Retinal pigment epithelial cell (primary cell): ENCODE measurements at regions not wholly inside any gene's neighbourhood (a gene's known extent, or its start where the extent isn't known, plus 50 kb on each side); places are given as distances from the start of the nearest gene placed in this dataset.

Experiments
- DNase-seq: peaks from one replicate; pipeline ENCODE4 v3.0.0-alpha.2; 2010; ENCODE audit warnings: low read depth
- H3K4me3 ChIP-seq: 2 replicates; pipeline ENCODE4 v1.5.1; 2011; ENCODE audit warnings: mild to moderate bottlenecking, low read length, control low read depth, moderate library complexity
- CTCF ChIP-seq: conservative IDR thresholded peaks from 2 replicates; pipeline ENCODE4 v1.5.1; 2011; ENCODE audit warnings: low read depth, low read length, control low read depth, inconsistent platforms

GRCh38 chr9:86521977-86522376 lies 167.8 kb upstream of the TUT7 start:
- no peak for TF ChIP-seq CTCF
- DNase-seq, result no peak
- no peak overlapping the region for H3K4me3 ChIP-seq

- no peak overlapping the region for H3K4me3 ChIP-seq
- no peak for DNase-seq
- TF ChIP-seq CTCF, result no peak
These were observed 167.1 kb upstream of the TUT7 start for GRCh38 chr9:86521322-86521721.

- DNase-seq, result no peak
- no peak overlapping the region for H3K4me3 ChIP-seq
- no peak for TF ChIP-seq CTCF
These were observed 164.9 kb upstream of the TUT7 start for GRCh38 chr9:86519066-86519615.

GRCh38 chr9:86517475-86517874 lies 163.3 kb upstream of the TUT7 start:
- no peak for DNase-seq
- no peak for TF ChIP-seq CTCF
- H3K4me3 ChIP-seq, result no peak overlapping the region

GRCh38 chr9:86516564-86516963 lies 162.4 kb upstream of the TUT7 start:
- no peak for DNase-seq
- no peak overlapping the region for H3K4me3 ChIP-seq

GRCh38 chr9:86515221-86515620 lies 161.0 kb upstream of the TUT7 start:
- no peak for DNase-seq
- no peak for TF ChIP-seq CTCF
- no peak overlapping the region for H3K4me3 ChIP-seq

More at GRCh38 chr9:86516564-86516963, 162.4 kb upstream of the TUT7 start:
- no peak for TF ChIP-seq CTCF

GRCh38 chr9:86513429-86513828 lies 159.2 kb upstream of the TUT7 start:
- no peak for TF ChIP-seq CTCF
- DNase-seq, result no peak
- H3K4me3 ChIP-seq, result no peak overlapping the region
